ENCODE measurements at regions not wholly inside any gene's neighbourhood (a gene's known extent, or its start where the extent isn't known, plus 50 kb on each side); places are given as distances from the start of the nearest gene placed in this dataset.

GRCh38 chr2:2405780-2406179 is 74.7 kb upstream of the MYT1L start:
- TF ChIP-seq, protein P1, sequence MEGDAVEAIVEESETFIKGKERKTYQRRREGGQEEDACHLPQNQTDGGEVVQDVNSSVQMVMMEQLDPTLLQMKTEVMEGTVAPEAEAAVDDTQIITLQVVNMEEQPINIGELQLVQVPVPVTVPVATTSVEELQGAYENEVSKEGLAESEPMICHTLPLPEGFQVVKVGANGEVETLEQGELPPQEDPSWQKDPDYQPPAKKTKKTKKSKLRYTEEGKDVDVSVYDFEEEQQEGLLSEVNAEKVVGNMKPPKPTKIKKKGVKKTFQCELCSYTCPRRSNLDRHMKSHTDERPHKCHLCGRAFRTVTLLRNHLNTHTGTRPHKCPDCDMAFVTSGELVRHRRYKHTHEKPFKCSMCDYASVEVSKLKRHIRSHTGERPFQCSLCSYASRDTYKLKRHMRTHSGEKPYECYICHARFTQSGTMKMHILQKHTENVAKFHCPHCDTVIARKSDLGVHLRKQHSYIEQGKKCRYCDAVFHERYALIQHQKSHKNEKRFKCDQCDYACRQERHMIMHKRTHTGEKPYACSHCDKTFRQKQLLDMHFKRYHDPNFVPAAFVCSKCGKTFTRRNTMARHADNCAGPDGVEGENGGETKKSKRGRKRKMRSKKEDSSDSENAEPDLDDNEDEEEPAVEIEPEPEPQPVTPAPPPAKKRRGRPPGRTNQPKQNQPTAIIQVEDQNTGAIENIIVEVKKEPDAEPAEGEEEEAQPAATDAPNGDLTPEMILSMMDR (IDR thresholded peaks at IDR 0.05; ENCODE audit: poor library complexity, severe bottlenecking), result no peak
- DNase-seq (ENCODE audit: low spot score) (no peak), ATAC-seq (ENCODE audit: low read depth) (no peak)
- Histone ChIP-seq H3K27me3 (ENCODE audit: insufficient read depth, poor library complexity, severe bottlenecking) (no peaks in the 10 kb centered on the region), H3K9me3 (ENCODE audit: severe bottlenecking) (no peaks in the 10 kb centered on the region), H3K36me3 (ENCODE audit: low read depth) (no peaks in the 10 kb centered on the region), H3K27ac (ENCODE audit: poor library complexity, severe bottlenecking) (no peak overlapping the region), H3K4me3 (ENCODE audit: severe bottlenecking) (no peak overlapping the region), H3K4me1 (ENCODE audit: insufficient read depth, poor library complexity, severe bottlenecking) (no peaks in the 10 kb centered on the region)

- no peaks in the 10 kb centered on the region for H3K36me3 ChIP-seq (ENCODE audit: low read depth)
- H3K27me3 ChIP-seq (ENCODE audit: insufficient read depth, poor library complexity, severe bottlenecking), result no peaks in the 10 kb centered on the region
- H3K4me3 ChIP-seq (ENCODE audit: severe bottlenecking), result no peak overlapping the region
- TF ChIP-seq, protein P1 (IDR thresholded peaks at IDR 0.05; ENCODE audit: poor library complexity, severe bottlenecking), result no peak
- ATAC-seq (ENCODE audit: low read depth), result no peak
- H3K9me3 ChIP-seq (ENCODE audit: severe bottlenecking), result no peaks in the 10 kb centered on the region
- no peak overlapping the region for H3K27ac ChIP-seq (ENCODE audit: poor library complexity, severe bottlenecking)
- no peak for DNase-seq (ENCODE audit: low spot score)
- H3K4me1 ChIP-seq (ENCODE audit: insufficient read depth, poor library complexity, severe bottlenecking), result no peaks in the 10 kb centered on the region
Measured at GRCh38 chr2:2400286-2401038, 69.4 kb upstream of the MYT1L start.

- Histone ChIP-seq H3K9me3 (ENCODE audit: severe bottlenecking) (no peaks in the 10 kb centered on the region), H3K4me3 (ENCODE audit: severe bottlenecking) (no peak overlapping the region), H3K27ac (ENCODE audit: poor library complexity, severe bottlenecking) (no peak overlapping the region), H3K4me1 (ENCODE audit: insufficient read depth, poor library complexity, severe bottlenecking) (no peaks in the 10 kb centered on the region), H3K27me3 (ENCODE audit: insufficient read depth, poor library complexity, severe bottlenecking) (no peaks in the 10 kb centered on the region), H3K36me3 (ENCODE audit: low read depth) (no peaks in the 10 kb centered on the region)
- DNase-seq (ENCODE audit: low spot score), result no peak
- TF ChIP-seq, protein P1 (IDR thresholded peaks at IDR 0.05; ENCODE audit: poor library complexity, severe bottlenecking), result no peak
- no peak for ATAC-seq (ENCODE audit: low read depth)
Measured at GRCh38 chr2:2399396-2399795, 68.3 kb upstream of the MYT1L start.

GRCh38 chr2:2392332-2392731 is 61.3 kb upstream of the MYT1L start:
- Histone ChIP-seq H3K27me3 (ENCODE audit: insufficient read depth, poor library complexity, severe bottlenecking) (no peaks in the 10 kb centered on the region), H3K27ac (ENCODE audit: poor library complexity, severe bottlenecking) (no peak overlapping the region), H3K36me3 (ENCODE audit: low read depth) (no peaks in the 10 kb centered on the region), H3K4me1 (ENCODE audit: insufficient read depth, poor library complexity, severe bottlenecking) (no peaks in the 10 kb centered on the region), H3K9me3 (ENCODE audit: severe bottlenecking) (peaks cover 2% of the 10 kb centered on the region), H3K4me3 (ENCODE audit: severe bottlenecking) (no peak overlapping the region)
- TF ChIP-seq, protein P1 (IDR thresholded peaks at IDR 0.05; ENCODE audit: poor library complexity, severe bottlenecking), result no peak
- DNase-seq (ENCODE audit: low spot score) (no peak), ATAC-seq (ENCODE audit: low read depth) (no peak)

DNA sequence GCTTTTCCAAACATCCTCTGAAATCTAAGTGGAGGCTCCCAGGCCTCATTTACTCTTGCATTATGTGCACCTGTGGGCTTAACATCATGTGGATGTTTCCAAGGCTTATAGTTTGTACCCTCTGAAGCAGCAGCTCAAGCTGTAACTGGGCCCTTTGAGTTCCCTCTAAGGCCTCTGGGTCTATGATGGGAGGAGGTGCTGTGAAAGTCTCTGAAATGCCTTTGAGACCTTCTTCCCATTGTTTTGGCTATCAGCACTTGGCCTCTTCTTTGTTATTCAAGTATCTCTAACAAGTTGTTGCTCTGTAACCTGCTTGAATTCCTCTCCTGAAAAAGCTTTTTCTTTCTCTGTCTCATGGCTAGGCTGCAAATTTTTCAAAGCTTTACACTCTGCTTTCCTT is 58.1 kb upstream of the MYT1L start:
- TF ChIP-seq, protein P1 (IDR thresholded peaks at IDR 0.05; ENCODE audit: poor library complexity, severe bottlenecking), result no peak
- Histone ChIP-seq H3K4me1 (ENCODE audit: insufficient read depth, poor library complexity, severe bottlenecking) (no peaks in the 10 kb centered on the region), H3K27ac (ENCODE audit: poor library complexity, severe bottlenecking) (no peak overlapping the region), H3K9me3 (ENCODE audit: severe bottlenecking) (peaks cover 2% of the 10 kb centered on the region), H3K4me3 (ENCODE audit: severe bottlenecking) (no peak overlapping the region), H3K36me3 (ENCODE audit: low read depth) (no peaks in the 10 kb centered on the region), H3K27me3 (ENCODE audit: insufficient read depth, poor library complexity, severe bottlenecking) (no peaks in the 10 kb centered on the region)
- ATAC-seq (ENCODE audit: low read depth) (no peak), DNase-seq (ENCODE audit: low spot score) (no peak)

Measured in RWPE2 (cell line).